ENCODE measurements at regions not wholly inside any gene's neighbourhood (a gene's known extent, or its start where the extent isn't known, plus 50 kb on each side); places are given as distances from the start of the nearest gene placed in this dataset.

- Mint-ChIP-seq H3K4me1 (peaks cover 5% of the 10 kb centered on the region), H3K4me3 (no peak overlapping the region), H3K27me3 (ENCODE audit: low read depth) (no peaks in the 10 kb centered on the region), H3K36me3 (peaks cover 3% of the 10 kb centered on the region), H3K27ac (no peak overlapping the region), H3K9me3 (peaks cover 21% of the 10 kb centered on the region)
- no peak for DNase-seq (ENCODE audit: low spot score in 2 of 2, unreplicated experiment in 2 of 2)
- no peak for TF ChIP-seq CTCF (IDR thresholded peaks at IDR 0.05; ENCODE audit: unreplicated experiment)
Observed at GRCh38 chr5:128881502-128882018, 83.7 kb upstream of the SLC27A6 start.

GRCh38 chr5:128885649-128886255 lies 79.5 kb upstream of the SLC27A6 start:
- no peak overlapping the region for H3K4me3 Mint-ChIP-seq
- DNase-seq (ENCODE audit: low spot score in 2 of 2, unreplicated experiment in 2 of 2) = no peak
- H3K4me1 Mint-ChIP-seq = peaks cover 5% of the 10 kb centered on the region
- no peaks in the 10 kb centered on the region for H3K27me3 Mint-ChIP-seq (ENCODE audit: low read depth)
- H3K9me3 Mint-ChIP-seq = peaks cover 29% of the 10 kb centered on the region
- no peak overlapping the region for H3K27ac Mint-ChIP-seq
- no peak for TF ChIP-seq CTCF (IDR thresholded peaks at IDR 0.05; ENCODE audit: unreplicated experiment)
- H3K36me3 Mint-ChIP-seq = peaks cover 3% of the 10 kb centered on the region

- H3K27me3 Mint-ChIP-seq (ENCODE audit: low read depth) = no peaks in the 10 kb centered on the region
- peaks cover 48% of the 10 kb centered on the region for H3K9me3 Mint-ChIP-seq
- peaks cover 12% of the 10 kb centered on the region for H3K4me1 Mint-ChIP-seq
- no peak for TF ChIP-seq CTCF (IDR thresholded peaks at IDR 0.05; ENCODE audit: unreplicated experiment)
- H3K4me3 Mint-ChIP-seq = no peak overlapping the region
- H3K27ac Mint-ChIP-seq = no peak overlapping the region
- DNase-seq (ENCODE audit: low spot score in 2 of 2, unreplicated experiment in 2 of 2) = no peak
- peaks cover 7% of the 10 kb centered on the region for H3K36me3 Mint-ChIP-seq
Observed at GRCh38 chr5:128895122-128895521, 70.2 kb upstream of the SLC27A6 start.

- no peak for TF ChIP-seq CTCF (IDR thresholded peaks at IDR 0.05; ENCODE audit: unreplicated experiment)
- no peak overlapping the region for H3K4me3 Mint-ChIP-seq
- no peak for DNase-seq (ENCODE audit: low spot score in 2 of 2, unreplicated experiment in 2 of 2)
- peaks cover 14% of the 10 kb centered on the region for H3K4me1 Mint-ChIP-seq
- peaks cover 34% of the 10 kb centered on the region for H3K9me3 Mint-ChIP-seq
- no peaks in the 10 kb centered on the region for H3K27me3 Mint-ChIP-seq (ENCODE audit: low read depth)
- peak overlapping the region; percentile 26 for H3K27ac Mint-ChIP-seq
- peaks cover 7% of the 10 kb centered on the region for H3K36me3 Mint-ChIP-seq
Observed at GRCh38 chr5:128896675-128897074, 68.6 kb upstream of the SLC27A6 start.

GRCh38 chr5:128903550-128903949 lies 61.7 kb upstream of the SLC27A6 start:
- Mint-ChIP-seq H3K4me1 (peaks cover 7% of the 10 kb centered on the region), H3K36me3 (no peaks in the 10 kb centered on the region), H3K4me3 (no peak overlapping the region), H3K9me3 (no peaks in the 10 kb centered on the region), H3K27me3 (ENCODE audit: low read depth) (no peaks in the 10 kb centered on the region), H3K27ac (no peak overlapping the region)
- TF ChIP-seq CTCF (IDR thresholded peaks at IDR 0.05; ENCODE audit: unreplicated experiment) = no peak
- DNase-seq (ENCODE audit: low spot score in 2 of 2, unreplicated experiment in 2 of 2) = no peak
